ENCODE measurements at regions not wholly inside any gene's neighbourhood (a gene's known extent, or its start where the extent isn't known, plus 50 kb on each side); places are given as distances from the start of the nearest gene placed in this dataset.
"Not testable (repeated sequence)": the region's sequence is repeated elsewhere in the genome, so short reads cannot be mapped to it uniquely, and the experiment has no call there.

DNA sequence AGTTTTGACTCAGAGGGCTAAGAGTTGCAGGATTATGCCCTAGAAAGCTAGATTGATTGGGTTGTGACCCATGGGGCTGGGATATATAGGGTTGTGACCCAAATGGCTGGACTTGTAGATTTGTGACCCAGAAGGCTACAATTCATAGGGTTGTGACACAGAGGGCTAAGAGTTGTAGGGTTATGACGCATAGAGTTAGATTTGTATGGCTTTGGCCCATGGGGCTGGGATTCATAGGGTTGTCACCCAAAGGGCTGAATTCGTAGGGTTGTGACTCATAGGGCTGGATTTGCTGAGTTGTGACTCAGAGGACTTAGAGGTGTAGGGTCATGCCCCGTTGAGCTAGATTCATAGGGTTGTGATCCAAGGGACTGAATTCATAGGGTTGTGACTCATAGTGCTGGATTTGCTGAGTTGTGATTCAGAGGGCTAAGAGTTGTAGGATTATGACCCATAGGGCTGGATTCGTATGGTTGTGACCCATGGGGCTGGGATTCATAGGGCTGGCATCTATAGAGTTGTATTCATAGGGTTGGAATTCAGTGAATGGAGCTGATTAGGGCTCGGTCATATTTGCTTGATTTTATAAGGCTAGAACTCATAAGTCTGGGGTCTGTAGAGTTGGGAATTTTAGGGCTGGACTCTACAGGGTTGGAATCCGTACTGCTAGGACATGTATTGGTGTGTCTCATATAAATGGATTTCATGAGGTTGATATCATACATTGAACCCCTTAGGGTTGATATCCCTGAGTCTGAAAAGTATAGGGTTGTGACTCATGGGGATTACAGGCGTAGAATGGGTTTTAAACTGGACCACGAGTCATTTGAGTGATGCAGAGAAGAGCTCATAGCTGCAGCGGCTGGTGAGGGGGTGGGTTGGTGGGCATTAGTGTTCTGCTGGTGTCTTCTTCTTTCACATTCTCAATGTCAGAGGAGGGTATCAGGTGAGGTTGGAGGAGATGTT is 125.7 kb downstream of the CRLF2 start:
- no peak for DNase-seq (ENCODE audit: low spot score)
- ATAC-seq (ENCODE audit: low FRiP score), result no peak
- TF ChIP-seq, protein P1, sequence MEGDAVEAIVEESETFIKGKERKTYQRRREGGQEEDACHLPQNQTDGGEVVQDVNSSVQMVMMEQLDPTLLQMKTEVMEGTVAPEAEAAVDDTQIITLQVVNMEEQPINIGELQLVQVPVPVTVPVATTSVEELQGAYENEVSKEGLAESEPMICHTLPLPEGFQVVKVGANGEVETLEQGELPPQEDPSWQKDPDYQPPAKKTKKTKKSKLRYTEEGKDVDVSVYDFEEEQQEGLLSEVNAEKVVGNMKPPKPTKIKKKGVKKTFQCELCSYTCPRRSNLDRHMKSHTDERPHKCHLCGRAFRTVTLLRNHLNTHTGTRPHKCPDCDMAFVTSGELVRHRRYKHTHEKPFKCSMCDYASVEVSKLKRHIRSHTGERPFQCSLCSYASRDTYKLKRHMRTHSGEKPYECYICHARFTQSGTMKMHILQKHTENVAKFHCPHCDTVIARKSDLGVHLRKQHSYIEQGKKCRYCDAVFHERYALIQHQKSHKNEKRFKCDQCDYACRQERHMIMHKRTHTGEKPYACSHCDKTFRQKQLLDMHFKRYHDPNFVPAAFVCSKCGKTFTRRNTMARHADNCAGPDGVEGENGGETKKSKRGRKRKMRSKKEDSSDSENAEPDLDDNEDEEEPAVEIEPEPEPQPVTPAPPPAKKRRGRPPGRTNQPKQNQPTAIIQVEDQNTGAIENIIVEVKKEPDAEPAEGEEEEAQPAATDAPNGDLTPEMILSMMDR (IDR thresholded peaks at IDR 0.05), result no peak

DNA sequence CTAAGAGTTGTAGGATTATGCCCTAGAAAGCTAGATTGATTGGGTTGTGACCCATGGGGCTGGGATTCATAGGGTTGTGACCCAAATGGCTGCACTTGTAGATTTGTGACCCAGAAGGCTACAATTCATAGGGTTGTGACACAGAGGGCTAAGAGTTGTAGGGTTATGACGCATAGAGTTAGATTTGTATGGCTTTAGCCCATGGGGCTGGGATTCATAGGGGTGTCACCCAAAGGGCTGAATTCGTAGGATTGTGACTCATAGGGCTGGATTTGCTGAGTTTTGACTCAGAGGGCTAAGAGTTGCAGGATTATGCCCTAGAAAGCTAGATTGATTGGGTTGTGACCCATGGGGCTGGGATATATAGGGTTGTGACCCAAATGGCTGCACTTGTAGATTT is 126.6 kb downstream of the CRLF2 start:
- not testable (repeated sequence) for ATAC-seq (ENCODE audit: low FRiP score); DNase-seq (ENCODE audit: low spot score)

DNA sequence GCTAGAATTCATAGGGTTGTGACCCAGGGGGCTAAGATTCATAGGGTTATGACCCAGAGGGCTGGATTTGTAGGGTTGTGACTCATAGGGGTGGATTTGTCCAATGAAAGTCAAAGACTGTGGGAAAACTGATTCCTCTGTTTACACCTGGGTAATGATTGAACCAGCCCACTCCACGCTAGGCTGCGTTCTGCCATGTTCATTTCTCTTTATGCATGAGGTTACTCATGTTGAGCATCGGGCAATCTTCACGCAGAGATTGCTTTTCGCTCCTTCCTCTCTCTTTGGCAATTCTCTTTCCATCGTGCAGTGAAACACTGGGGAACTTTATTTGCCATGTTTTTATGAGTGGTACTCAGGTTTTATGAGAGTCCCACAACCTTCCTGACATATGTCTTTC is 127.8 kb downstream of the CRLF2 start:
- TF ChIP-seq, protein P1 (IDR thresholded peaks at IDR 0.05), result no peak
- no peak for ATAC-seq (ENCODE audit: low FRiP score)
- no peak for DNase-seq (ENCODE audit: low spot score)

DNA sequence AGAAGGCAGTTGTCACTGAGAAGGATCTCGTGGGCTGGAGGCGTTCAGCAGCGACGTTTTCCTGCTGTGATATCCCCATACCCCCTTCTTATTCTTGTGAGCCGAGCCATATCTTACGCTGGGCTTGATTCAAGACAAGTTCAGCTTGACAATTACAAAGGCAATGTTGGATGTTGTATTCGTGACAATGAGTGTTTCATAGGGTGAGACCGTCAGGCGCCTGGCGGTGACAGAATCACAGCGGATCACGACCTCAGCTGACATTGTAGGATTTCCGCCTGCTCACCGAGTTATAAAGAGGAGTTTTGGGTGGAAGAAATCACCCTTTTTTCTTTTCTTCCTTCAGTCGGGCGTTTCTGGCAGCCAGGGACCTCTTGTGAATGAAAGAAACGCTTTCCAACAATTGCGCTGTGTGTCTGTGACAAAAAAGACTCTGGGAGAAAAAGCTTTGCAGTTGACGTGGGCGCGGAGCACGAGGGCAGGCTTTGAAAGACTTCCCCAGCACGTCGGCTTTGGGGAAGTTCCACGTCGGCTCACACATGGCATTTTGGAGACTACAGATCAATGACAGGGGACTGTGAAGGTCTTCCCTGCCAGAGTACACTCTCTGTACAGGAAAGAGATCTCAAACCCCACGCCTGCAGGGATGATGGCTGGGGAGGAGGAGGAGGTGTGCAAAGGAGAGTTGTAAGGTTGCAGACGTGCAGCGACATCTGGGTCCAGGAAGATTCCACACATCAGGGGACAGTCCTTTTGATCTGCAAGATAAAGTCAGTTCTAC is 135.4 kb downstream of the CRLF2 start:
- ATAC-seq (ENCODE audit: low FRiP score) (no peak), DNase-seq (ENCODE audit: low spot score) (no peak)
- TF ChIP-seq, protein P1 (IDR thresholded peaks at IDR 0.05), result no peak

DNA sequence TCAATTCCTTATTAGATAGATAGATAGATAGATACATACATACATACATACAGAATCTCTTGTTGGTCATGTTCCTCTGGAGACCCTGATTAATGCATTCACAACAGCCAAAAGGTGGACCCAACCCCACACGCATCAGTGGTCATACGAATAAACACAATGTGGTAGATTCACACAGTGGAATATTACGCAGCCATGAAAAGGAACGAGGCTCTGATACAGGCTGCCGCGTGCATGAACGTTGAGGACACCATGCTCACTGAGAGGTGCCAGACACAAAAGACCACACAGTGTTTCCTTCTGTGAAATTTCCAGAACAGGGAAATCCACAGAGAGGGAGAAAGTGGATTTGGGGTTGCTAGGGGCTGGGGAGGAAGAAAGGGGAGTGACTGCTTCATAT is 136.7 kb downstream of the CRLF2 start:
- no peak for DNase-seq (ENCODE audit: low spot score)
- no peak for ATAC-seq (ENCODE audit: low FRiP score)
- TF ChIP-seq, protein P1 (IDR thresholded peaks at IDR 0.05), result no peak

DNA sequence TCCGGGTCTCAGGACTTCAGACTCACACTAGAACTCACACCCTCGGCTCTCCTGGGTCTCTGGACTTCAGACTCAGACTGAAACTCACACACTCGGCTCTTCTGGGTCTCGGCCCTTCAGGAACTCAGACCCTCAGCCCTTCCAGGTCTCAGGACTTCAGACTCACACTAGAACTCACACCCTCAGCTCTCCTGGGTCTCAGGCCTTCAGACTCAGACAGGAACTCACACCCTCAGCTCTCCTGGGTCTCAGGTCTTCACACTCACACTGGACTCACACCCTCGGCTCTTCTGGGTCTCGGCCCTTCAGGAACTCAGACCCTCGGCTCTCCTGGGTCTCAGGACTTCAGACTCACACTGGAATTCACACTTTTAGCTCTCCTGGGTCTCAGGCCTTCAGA is 137.3 kb downstream of the CRLF2 start:
- DNase-seq (ENCODE audit: low spot score), result no peak
- TF ChIP-seq, protein P1 (IDR thresholded peaks at IDR 0.05), result no peak
- no peak for ATAC-seq (ENCODE audit: low FRiP score)

DNA sequence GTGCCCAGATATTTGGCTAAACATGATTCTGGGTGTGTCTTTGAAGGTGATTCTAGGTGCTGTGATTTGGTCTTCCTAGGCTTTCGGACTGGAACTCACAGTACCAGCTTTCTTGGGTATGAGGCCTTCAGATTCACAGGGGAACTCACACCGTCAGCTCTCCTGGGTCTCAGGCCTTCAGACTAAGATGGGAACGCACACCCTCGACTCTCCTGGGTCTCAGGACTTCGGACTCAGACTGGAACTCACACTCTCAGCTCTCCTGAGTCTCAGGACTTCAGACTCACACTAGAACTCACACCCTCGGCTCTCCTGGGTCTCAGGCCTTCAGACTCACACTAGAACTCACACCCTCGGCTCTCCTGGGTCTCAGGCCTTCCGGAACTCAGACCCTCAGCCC is 137.7 kb downstream of the CRLF2 start:
- DNase-seq (ENCODE audit: low spot score), result no peak
- ATAC-seq (ENCODE audit: low FRiP score), result no peak
- TF ChIP-seq, protein P1 (IDR thresholded peaks at IDR 0.05), result no peak

Data from omental fat pad (tissue), 3 donors.